Thyroid gland (tissue), 4 donors: ENCODE measurements at regions not wholly inside any gene's neighbourhood (a gene's known extent, or its start where the extent isn't known, plus 50 kb on each side); places are given as distances from the start of the nearest gene placed in this dataset.
"Not testable (repeated sequence)": the region's sequence is repeated elsewhere in the genome, so short reads cannot be mapped to it uniquely, and the experiment has no call there.

Experiments
- DNase-seq, 2 donors: peaks; one replicate each; pipeline ENCODE4 v3.0.0-alpha.2; 2019
- H3K27ac ChIP-seq, 3 donors: fragments of 200-600 bp; sonication (generic); 1 replicate in 2 of 3; 2 replicates in 1 of 3; pipeline ENCODE4 v1.5.1; 2016 to 2019; ENCODE audit warnings: mild to moderate bottlenecking in 1 of 3, moderate library complexity in 1 of 3
- H3K27me3 ChIP-seq: fragments of 200-600 bp; sonication (generic); one replicate; pipeline ENCODE4 v1.5.1; 2019
- H3K36me3 ChIP-seq, 2 donors: fragments of 200-600 bp; sonication (generic); one replicate each; pipeline ENCODE4 v1.5.1; 2016 to 2019
- H3K4me1 ChIP-seq, 2 donors: fragments of 200-600 bp; sonication (generic); one replicate each; pipeline ENCODE4 v1.5.1; 2017 to 2019
- H3K4me3 ChIP-seq, 3 donors: fragments of 200-600 bp; sonication (generic); replicated peaks in 1 of 3; 1 replicate in 2 of 3; 2 replicates in 1 of 3; pipeline ENCODE4 v1.5.1; 2016; ENCODE audit warnings: mild to moderate bottlenecking in 1 of 3
- H3K9me3 ChIP-seq: fragments of 200-600 bp; sonication (generic); one replicate; pipeline ENCODE4 v1.5.1; 2017
- POLR2A ChIP-seq, 2 donors: fragments of 450-650 bp; IDR thresholded peaks; one replicate each; pipeline ENCODE4 v1.6.1; 2017; ENCODE audit warnings: antibody characterized with exemption in 2 of 2, mild to moderate bottlenecking in 2 of 2, moderate library complexity in 1 of 2
- WGBS, 2 donors: methylation state at CpG; one replicate each; pipeline ENCODE4 v1.1.5; 2017; 5-methylcytosine and 5-hydroxymethylcytosine counted together
- intact Hi-C: fragments of 100-400 bp; cut with DNase I; formaldehyde crosslinking; loops from one replicate; pipeline ENCODE4 v1.15.1; 2023
- TF ChIP-seq, protein P1 (sequence below), 6 experiments: fragments of 200-600 bp in 3 of 6; fragments of 450-650 bp in 3 of 6; sonication (generic) in 3 of 6; IDR thresholded peaks; one replicate each; pipeline ENCODE4 v1.5.1; 2016 to 2019; ENCODE audit warnings: antibody characterized with exemption in 6 of 6, mild to moderate bottlenecking in 2 of 6, inconsistent platforms in 1 of 6, moderate library complexity in 1 of 6

DNA sequence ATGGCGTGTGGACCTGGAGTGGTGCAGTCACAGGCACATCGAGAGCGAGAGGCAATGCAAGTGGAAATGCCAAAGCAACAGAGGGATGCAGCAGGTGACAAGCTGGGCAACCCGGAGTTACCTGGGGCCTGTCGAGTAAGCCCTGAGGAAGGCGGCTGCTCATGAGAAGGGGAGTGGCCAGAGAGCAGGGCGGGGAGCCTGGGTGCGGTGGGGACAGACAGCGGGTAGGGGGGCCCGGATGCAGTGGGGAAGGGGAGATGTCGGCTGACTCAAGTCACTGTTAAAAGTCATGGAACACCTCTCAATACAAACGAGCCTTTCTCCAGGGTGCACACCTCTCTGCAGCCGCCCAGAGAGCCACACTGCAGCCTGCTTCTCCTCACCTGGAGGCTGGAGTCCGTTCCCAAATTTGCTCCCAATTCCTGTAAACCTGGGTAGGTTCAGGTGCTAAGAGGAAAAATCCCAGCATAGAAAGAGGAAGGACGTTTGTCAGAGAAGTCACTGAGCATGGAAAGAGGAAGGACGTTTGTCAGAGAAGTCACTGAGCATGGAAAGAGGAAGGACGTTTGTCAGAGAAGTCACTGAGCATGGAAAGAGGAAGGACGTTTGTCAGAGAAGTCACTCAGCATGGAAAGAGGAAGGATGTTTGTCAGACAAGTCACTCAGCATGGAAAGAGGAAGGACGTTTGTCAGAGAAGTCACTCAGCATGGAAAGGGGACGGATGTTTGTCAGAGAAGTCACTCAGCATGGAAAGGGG lies 71.7 kb upstream of the TWIST2 start:
- Histone ChIP-seq H3K36me3 (no peaks in the 10 kb centered on the region), H3K9me3 (no peaks in the 10 kb centered on the region), H3K27ac (no peak overlapping the region), H3K27me3 (no peaks in the 10 kb centered on the region), H3K4me3 (no peak overlapping the region), H3K4me1 (no peaks in the 10 kb centered on the region)
- 61 to 64% methylated on average over 20 of the region's 20 CpGs for WGBS, 2 donors
- no peak for DNase-seq
- TF ChIP-seq POLR2A (IDR thresholded peaks at IDR 0.05), result no peak
- TF ChIP-seq, protein P1, sequence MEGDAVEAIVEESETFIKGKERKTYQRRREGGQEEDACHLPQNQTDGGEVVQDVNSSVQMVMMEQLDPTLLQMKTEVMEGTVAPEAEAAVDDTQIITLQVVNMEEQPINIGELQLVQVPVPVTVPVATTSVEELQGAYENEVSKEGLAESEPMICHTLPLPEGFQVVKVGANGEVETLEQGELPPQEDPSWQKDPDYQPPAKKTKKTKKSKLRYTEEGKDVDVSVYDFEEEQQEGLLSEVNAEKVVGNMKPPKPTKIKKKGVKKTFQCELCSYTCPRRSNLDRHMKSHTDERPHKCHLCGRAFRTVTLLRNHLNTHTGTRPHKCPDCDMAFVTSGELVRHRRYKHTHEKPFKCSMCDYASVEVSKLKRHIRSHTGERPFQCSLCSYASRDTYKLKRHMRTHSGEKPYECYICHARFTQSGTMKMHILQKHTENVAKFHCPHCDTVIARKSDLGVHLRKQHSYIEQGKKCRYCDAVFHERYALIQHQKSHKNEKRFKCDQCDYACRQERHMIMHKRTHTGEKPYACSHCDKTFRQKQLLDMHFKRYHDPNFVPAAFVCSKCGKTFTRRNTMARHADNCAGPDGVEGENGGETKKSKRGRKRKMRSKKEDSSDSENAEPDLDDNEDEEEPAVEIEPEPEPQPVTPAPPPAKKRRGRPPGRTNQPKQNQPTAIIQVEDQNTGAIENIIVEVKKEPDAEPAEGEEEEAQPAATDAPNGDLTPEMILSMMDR (IDR thresholded peaks at IDR 0.05), result no peak
- intact Hi-C loops, result no loop called here

DNA sequence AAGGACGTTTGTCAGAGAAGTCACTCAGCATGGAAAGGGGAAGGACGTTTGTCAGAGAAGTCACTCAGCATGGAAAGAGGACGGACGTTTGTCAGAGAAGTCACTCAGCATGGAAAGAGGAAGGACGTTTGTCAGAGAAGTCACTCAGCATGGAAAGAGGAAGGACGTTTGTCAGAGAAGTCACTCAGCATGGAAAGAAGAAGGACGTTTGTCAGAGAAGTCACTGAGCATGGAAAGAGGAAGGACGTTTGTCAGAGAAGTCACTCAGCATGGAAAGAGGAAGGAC lies 71.2 kb upstream of the TWIST2 start:
- H3K36me3 ChIP-seq, H3K4me1 ChIP-seq, H3K4me3 ChIP-seq, intact Hi-C loops, DNase-seq, H3K9me3 ChIP-seq, H3K27ac ChIP-seq, H3K27me3 ChIP-seq: not testable (repeated sequence)
- 16 to 25% methylated on average over 8 of the region's 8 CpGs for WGBS, 2 donors

DNA sequence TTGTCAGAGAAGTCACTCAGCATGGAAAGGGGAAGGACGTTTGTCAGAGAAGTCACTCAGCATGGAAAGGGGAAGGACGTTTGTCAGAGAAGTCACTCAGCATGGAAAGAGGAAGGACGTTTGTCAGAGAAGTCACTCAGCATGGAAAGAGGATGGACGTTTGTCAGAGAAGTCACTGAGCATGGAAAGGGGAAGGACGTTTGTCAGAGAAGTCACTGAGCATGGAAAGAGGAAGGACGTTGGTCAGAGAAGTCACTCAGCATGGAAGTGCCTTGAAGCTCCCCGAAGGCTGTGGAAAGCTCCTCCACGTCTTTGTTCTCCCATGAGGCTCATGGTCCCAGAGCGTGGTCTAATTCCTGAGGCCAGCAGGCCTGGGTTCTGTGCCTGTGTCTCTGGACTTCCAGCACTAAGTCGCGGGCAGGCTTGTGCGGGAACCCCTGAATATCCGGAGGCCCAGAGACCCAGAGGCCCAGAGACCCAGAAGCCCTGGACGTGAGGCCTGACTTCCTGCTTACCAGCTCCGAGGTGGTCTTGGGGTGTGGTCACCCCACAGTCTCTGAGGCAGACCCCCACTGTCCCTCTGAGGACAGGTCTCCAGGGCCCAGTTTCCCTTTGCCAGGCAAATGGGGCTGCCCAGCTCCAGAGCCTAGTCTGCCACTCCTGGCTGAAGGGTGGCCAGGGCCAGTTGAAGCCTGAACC lies 70.4 kb upstream of the TWIST2 start:
- H3K4me1 ChIP-seq, result no peaks in the 10 kb centered on the region
- no peak overlapping the region for H3K4me3 ChIP-seq
- WGBS, 2 donors, result 48 to 67% methylated on average over 10 to 13 of the region's 15 CpGs
- no peaks in the 10 kb centered on the region for H3K27me3 ChIP-seq
- H3K27ac ChIP-seq, result no peak overlapping the region
- no peaks in the 10 kb centered on the region for H3K9me3 ChIP-seq
- intact Hi-C loops, result no loop called here
- no peaks in the 10 kb centered on the region for H3K36me3 ChIP-seq
- TF ChIP-seq POLR2A (IDR thresholded peaks at IDR 0.05), result no peak
- TF ChIP-seq, protein P1 (IDR thresholded peaks at IDR 0.05), result no peak
- no peak for DNase-seq

DNA sequence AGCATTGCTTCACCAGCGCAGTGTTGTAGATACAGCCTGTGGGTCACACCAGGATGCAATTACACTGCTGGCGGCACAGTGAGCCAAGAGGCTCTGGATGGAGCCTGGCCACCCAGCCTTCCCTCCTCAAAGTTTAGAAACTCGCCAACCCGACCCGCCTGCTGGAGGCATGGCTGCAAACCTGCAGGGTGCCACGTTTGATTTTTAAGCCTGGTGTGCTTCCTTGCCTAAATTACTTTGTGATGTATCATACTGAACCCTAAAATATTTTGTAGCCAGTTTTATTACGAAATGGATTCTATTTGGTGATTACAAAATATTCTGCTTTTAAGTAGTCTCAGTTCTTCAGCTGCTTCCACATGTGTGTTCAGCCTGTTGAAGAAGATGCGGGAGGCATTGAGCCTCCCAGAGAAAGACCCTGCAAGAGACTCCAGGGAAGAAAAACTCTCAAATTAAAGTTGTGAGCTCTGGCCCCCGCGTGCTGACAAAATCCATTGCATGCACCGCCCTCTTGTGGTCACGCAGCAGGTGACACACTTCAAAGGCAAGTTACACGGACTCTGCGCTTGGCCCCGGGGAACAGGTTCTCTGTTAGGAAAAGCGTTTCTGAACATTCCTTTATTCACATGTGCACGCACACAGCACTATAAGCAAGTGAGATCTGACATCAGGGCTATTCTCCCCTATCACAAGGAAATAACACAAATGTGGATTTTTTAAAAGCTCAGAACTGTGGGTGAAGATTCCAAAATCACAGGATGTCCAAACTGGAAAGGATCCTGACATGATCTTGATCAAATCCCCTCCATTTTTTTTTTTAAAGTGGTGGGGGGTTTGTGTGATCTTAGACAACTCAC lies 63.0 kb upstream of the TWIST2 start:
- WGBS, 2 donors, result 25 to 29% methylated on average over 15 to 17 of the region's 17 CpGs
- H3K4me1 ChIP-seq, result no peaks in the 10 kb centered on the region
- TF ChIP-seq POLR2A (IDR thresholded peaks at IDR 0.05), result no peak
- TF ChIP-seq, protein P1 (IDR thresholded peaks at IDR 0.05), result peak; percentile 49 to 90 (median 81)
- intact Hi-C loops, result loop anchor here (2.0 to 10.0 kb wide), 2 partner anchors 274 to 430 kb away; no protein-coding TSS in a partner anchor
- DNase-seq, result peak; percentile 62 to 75
- H3K4me3 ChIP-seq, result no peak overlapping the region
- H3K9me3 ChIP-seq, result no peaks in the 10 kb centered on the region
- no peaks in the 10 kb centered on the region for H3K27me3 ChIP-seq
- H3K27ac ChIP-seq, result no peak overlapping the region
- H3K36me3 ChIP-seq, result no peaks in the 10 kb centered on the region

DNA sequence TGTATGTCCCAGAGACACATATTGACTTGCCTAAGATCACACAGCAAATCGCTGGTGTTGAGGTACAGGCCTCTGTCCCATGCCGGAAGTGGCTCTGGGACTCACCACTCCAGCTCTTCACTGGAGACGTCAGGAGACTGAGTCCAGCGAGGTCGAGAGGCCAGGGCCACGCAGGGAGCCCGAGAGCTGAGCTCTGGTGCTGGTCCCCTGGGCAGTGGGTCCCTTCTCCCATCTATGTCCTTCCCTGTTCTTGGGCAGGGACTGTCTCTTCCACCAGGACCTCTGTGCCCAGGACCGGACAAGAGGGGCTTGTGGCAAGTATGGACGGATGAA lies 62.4 kb upstream of the TWIST2 start:
- DNase-seq, result no peak
- Histone ChIP-seq H3K27me3 (no peaks in the 10 kb centered on the region), H3K36me3 (no peaks in the 10 kb centered on the region), H3K4me3 (no peak overlapping the region), H3K27ac (no peak overlapping the region), H3K4me1 (no peaks in the 10 kb centered on the region), H3K9me3 (no peaks in the 10 kb centered on the region)
- WGBS, 2 donors, result 76 to 78% methylated on average over 8 to 9 of the region's 9 CpGs
- no peak for TF ChIP-seq POLR2A (IDR thresholded peaks at IDR 0.05)
- TF ChIP-seq, protein P1 (IDR thresholded peaks at IDR 0.05), result no peak
- intact Hi-C loops, result loop anchor here (2.0 to 10.0 kb wide), 2 partner anchors 275 to 431 kb away; no protein-coding TSS in a partner anchor
